Panc1 (cell line): ENCODE measurements at regions not wholly inside any gene's neighbourhood (a gene's known extent, or its start where the extent isn't known, plus 50 kb on each side); places are given as distances from the start of the nearest gene placed in this dataset.

ENCODE experiments used
- ATAC-seq: fragments of 200-7000 bp; cut with Tn5 transposase; 2 replicates; pipeline ENCODE4 v1.9.1; 2020; ENCODE audit warnings: mild to moderate bottlenecking, moderate library complexity
- BruUV-seq: library from RNA; stranded (reverse); fragments of 400-500 nt; replicated peaks from 2 replicates; lab custom pipeline; 2021; lab: Mats Ljungman, UMichigan
- CTCF ChIA-PET: fragments of 300-600 bp; sonication (Branson Sonifier 250); formaldehyde crosslinking; loops from one replicate; lab custom pipeline; 2022; ENCODE audit warnings: antibody characterized with exemption; lab: Charles Lee
- POLR2A ChIA-PET: fragments of 300-600 bp; sonication (Branson Sonifier 250); formaldehyde crosslinking; loops from one replicate; lab custom pipeline; 2022; ENCODE audit warnings: antibody characterized with exemption; lab: Charles Lee
- DNase-seq: peaks from one replicate; pipeline ENCODE4 v3.0.0-alpha.2; 2010; ENCODE audit warnings: low read depth, low spot score
- H3K27ac ChIP-seq: 2 replicates; pipeline ENCODE4 v1.5.1; 2011; ENCODE audit warnings: mild to moderate bottlenecking, low read length, inconsistent platforms
- H3K27me3 ChIP-seq: fragments of 200-500 bp; sonication (Bioruptor generic); 2 replicates; pipeline ENCODE4 v1.6.0; 2014; ENCODE audit warnings: low read length, inconsistent platforms; ENCODE audit not compliant: control insufficient read depth, insufficient read depth
- H3K36me3 ChIP-seq: fragments of 200-500 bp; sonication (Bioruptor generic); 2 replicates; pipeline ENCODE4 v1.5.1; 2014; ENCODE audit warnings: inconsistent platforms, mild to moderate bottlenecking, low read length, moderate library complexity; ENCODE audit not compliant: control insufficient read depth, insufficient read depth
- H3K4me1 ChIP-seq: 2 replicates; pipeline ENCODE4 v1.5.1; 2011; ENCODE audit warnings: inconsistent platforms, mild to moderate bottlenecking, low read length, moderate library complexity; ENCODE audit not compliant: control insufficient read depth, insufficient read depth
- H3K4me3 ChIP-seq, 2 experiments: 2 replicates each; pipeline ENCODE4 v1.5.1; 2011 to 2012; ENCODE audit warnings: low read depth in 2 of 2, low read length in 2 of 2, mild to moderate bottlenecking in 2 of 2, inconsistent platforms in 1 of 2, moderate library complexity in 1 of 2
- H3K9me3 ChIP-seq: fragments of 200-500 bp; sonication (Bioruptor generic); 2 replicates; pipeline ENCODE4 v1.5.1; 2014; ENCODE audit warnings: low read depth, mild to moderate bottlenecking, inconsistent platforms, low read length, moderate library complexity; ENCODE audit not compliant: control insufficient read depth, insufficient read depth
- POLR2AphosphoS5 ChIP-seq: IDR thresholded peaks from 2 replicates; pipeline ENCODE4 v1.6.1; 2012; ENCODE audit warnings: mild to moderate bottlenecking, low read depth, low read length, moderate library complexity
- SIN3A ChIP-seq: IDR thresholded peaks from 2 replicates; pipeline ENCODE4 v1.6.1; 2012; ENCODE audit warnings: low read depth, mild to moderate bottlenecking, low read length, moderate library complexity, borderline replicate concordance; ENCODE audit not compliant: insufficient read depth
- TCF7L2 ChIP-seq: IDR thresholded peaks from 2 replicates; pipeline ENCODE4 v1.6.1; 2011; ENCODE audit warnings: mild to moderate bottlenecking, low read depth, low read length, inconsistent platforms
- in situ Hi-C: cut with HindIII; loops from 2 replicates; pipeline ENCODE4 v1.10.0; 2016; ENCODE audit warnings: low sequenced_read_pairs, low pct_unique_long_range_greater_than_20kb
- intact Hi-C: fragments of 100-400 bp; cut with micrococcal nuclease; formaldehyde crosslinking; loops from one replicate; pipeline ENCODE4 v1.10.0; 2022; ENCODE audit not compliant: unreplicated experiment
- TF ChIP-seq, protein P1 (sequence below), 2 experiments: IDR thresholded peaks; 2 replicates each; pipeline ENCODE4 v1.6.1; 2011 to 2012; ENCODE audit warnings: low read depth in 2 of 2, control low read depth in 1 of 2, low read length in 1 of 2, mild to moderate bottlenecking in 1 of 2, moderate library complexity in 1 of 2; ENCODE audit not compliant: insufficient read depth in 1 of 2
- TF ChIP-seq, protein P2 (sequence below): fragments of 450-650 bp; IDR thresholded peaks from 2 replicates; pipeline ENCODE4 v1.5.1; 2017; ENCODE audit warnings: mild to moderate bottlenecking

DNA sequence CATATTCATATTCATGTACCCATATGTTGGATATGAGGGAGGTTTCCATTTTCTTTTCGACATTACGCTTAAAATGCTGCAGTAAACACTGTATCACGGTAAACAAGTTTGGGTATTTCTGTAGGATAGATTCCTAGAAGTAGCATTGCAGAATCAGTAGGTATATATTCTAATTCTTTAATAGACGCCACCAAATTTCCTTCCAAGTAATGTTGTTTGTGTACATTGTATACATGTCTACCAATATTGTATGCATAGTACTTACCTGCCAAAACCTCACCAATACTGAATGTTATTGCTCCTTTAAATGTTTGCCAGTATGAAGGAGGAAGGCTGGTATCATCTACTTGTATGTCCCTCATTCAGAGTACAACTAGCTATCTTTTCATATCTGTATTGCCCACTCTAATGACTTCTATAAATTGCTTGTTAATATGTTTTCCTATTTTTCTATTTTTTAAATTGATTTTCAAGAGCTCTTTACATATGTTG lies 56.1 kb upstream of the ZNF536 start:
- peaks cover 3% of the 10 kb centered on the region; the same call in 1 of the 2 replicates for H3K27me3 ChIP-seq

DNA sequence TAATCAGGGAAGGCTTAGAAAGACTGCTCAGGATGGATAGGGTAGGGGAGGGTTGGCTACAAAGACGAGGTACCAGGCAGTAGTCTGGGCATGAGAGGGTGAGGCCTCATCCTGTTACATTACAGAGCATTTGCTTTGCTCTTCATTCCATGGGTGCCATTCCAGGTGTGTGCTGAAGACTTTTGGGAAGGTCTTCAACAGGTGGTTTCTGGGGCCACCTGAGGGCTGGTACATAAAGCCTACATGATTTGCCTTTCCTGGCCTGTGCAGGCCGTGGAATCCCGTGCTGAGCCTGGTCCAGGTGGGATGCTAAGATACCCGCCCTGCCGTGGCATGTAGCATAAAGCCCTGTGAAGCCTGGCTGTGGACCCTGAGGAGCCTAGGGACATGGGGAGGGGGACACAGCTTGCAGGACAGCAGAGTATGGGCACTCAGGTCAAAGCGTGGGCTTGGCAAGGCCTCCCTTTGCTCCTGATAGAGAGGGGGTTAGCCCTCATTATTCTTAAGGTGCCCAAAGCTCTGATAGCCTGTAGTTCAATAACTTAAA lies 55.6 kb upstream of the ZNF536 start:
- H3K9me3 ChIP-seq, result no peaks in the 10 kb centered on the region
- H3K27ac ChIP-seq, result no peak overlapping the region
- H3K36me3 ChIP-seq, result no peaks in the 10 kb centered on the region
- intact Hi-C loops (no loop called here), in situ Hi-C loops (no loop called here)
- POLR2A ChIA-PET, result no interaction called here
- DNase-seq (no peak), ATAC-seq (no peak)
- H3K4me1 ChIP-seq, result no peaks in the 10 kb centered on the region
- TF ChIP-seq, protein P1, sequence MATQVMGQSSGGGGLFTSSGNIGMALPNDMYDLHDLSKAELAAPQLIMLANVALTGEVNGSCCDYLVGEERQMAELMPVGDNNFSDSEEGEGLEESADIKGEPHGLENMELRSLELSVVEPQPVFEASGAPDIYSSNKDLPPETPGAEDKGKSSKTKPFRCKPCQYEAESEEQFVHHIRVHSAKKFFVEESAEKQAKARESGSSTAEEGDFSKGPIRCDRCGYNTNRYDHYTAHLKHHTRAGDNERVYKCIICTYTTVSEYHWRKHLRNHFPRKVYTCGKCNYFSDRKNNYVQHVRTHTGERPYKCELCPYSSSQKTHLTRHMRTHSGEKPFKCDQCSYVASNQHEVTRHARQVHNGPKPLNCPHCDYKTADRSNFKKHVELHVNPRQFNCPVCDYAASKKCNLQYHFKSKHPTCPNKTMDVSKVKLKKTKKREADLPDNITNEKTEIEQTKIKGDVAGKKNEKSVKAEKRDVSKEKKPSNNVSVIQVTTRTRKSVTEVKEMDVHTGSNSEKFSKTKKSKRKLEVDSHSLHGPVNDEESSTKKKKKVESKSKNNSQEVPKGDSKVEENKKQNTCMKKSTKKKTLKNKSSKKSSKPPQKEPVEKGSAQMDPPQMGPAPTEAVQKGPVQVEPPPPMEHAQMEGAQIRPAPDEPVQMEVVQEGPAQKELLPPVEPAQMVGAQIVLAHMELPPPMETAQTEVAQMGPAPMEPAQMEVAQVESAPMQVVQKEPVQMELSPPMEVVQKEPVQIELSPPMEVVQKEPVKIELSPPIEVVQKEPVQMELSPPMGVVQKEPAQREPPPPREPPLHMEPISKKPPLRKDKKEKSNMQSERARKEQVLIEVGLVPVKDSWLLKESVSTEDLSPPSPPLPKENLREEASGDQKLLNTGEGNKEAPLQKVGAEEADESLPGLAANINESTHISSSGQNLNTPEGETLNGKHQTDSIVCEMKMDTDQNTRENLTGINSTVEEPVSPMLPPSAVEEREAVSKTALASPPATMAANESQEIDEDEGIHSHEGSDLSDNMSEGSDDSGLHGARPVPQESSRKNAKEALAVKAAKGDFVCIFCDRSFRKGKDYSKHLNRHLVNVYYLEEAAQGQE (IDR thresholded peaks at IDR 0.05; ENCODE audit: insufficient read depth in 1 of 2, low read depth in 2 of 2, low read length in 1 of 2), result no peak
- TF ChIP-seq TCF7L2 (no peak), POLR2AphosphoS5 (no peak), SIN3A (no peak)
- TF ChIP-seq, protein P2, sequence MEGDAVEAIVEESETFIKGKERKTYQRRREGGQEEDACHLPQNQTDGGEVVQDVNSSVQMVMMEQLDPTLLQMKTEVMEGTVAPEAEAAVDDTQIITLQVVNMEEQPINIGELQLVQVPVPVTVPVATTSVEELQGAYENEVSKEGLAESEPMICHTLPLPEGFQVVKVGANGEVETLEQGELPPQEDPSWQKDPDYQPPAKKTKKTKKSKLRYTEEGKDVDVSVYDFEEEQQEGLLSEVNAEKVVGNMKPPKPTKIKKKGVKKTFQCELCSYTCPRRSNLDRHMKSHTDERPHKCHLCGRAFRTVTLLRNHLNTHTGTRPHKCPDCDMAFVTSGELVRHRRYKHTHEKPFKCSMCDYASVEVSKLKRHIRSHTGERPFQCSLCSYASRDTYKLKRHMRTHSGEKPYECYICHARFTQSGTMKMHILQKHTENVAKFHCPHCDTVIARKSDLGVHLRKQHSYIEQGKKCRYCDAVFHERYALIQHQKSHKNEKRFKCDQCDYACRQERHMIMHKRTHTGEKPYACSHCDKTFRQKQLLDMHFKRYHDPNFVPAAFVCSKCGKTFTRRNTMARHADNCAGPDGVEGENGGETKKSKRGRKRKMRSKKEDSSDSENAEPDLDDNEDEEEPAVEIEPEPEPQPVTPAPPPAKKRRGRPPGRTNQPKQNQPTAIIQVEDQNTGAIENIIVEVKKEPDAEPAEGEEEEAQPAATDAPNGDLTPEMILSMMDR, result no peak
- H3K4me3 ChIP-seq, result no peak overlapping the region
- peaks cover 3% of the 10 kb centered on the region; the same call in 1 of the 2 replicates for H3K27me3 ChIP-seq
- CTCF ChIA-PET, result no interaction called here
- no TSS peak for BruUV-seq

More for the DNA sequence above, 56.1 kb upstream of the ZNF536 start:
- no peak overlapping the region for H3K27ac ChIP-seq
- intact Hi-C loops, result no loop called here
- H3K4me1 ChIP-seq, result no peaks in the 10 kb centered on the region
- TF ChIP-seq POLR2AphosphoS5 (no peak), TCF7L2 (no peak), SIN3A (no peak)
- TF ChIP-seq, protein P2, result no peak
- TF ChIP-seq, protein P1 (IDR thresholded peaks at IDR 0.05; ENCODE audit: insufficient read depth in 1 of 2, low read depth in 2 of 2, low read length in 1 of 2), result no peak
- H3K36me3 ChIP-seq, result no peaks in the 10 kb centered on the region
- DNase-seq, result no peak
- no peak for ATAC-seq
- in situ Hi-C loops, result no loop called here
- no peak overlapping the region for H3K4me3 ChIP-seq
- CTCF ChIA-PET, result no interaction called here
- no peaks in the 10 kb centered on the region for H3K9me3 ChIP-seq
- BruUV-seq, result no TSS peak
- POLR2A ChIA-PET, result no interaction called here
